ENCODE measurements at regions not wholly inside any gene's neighbourhood (a gene's known extent, or its start where the extent isn't known, plus 50 kb on each side); places are given as distances from the start of the nearest gene placed in this dataset.

GRCh38 chr5:171582849-171583248 is 163.4 kb downstream of the FGF18 start:
- H3K9me3 Mint-ChIP-seq: no peaks in the 10 kb centered on the region
- no peaks in the 10 kb centered on the region; the same call in 1 of the 2 replicates for H3K27me3 Mint-ChIP-seq (ENCODE audit: low read depth)
- H3K4me3 Mint-ChIP-seq: no peak overlapping the region
- TF ChIP-seq IRF2 (CRISPR knock-in tag; IDR thresholded peaks at IDR 0.05; ENCODE audit: borderline replicate concordance, low read depth): no peak
- H3K4me1 Mint-ChIP-seq: peaks cover 4% of the 10 kb centered on the region
- ATAC-seq (no peak), DNase-seq (ENCODE audit: low spot score) (no peak)
- ChIA-PET POLR2A (no interaction called here), CTCF (no interaction called here)
- no peak overlapping the region for H3K27ac Mint-ChIP-seq
- no peaks in the 10 kb centered on the region for H3K36me3 Mint-ChIP-seq

GRCh38 chr5:171585981-171586380 is 166.5 kb downstream of the FGF18 start:
- ChIA-PET CTCF (interaction anchor here (1.1 kb wide), 1 partner anchor 21 kb away, joined by 3 read pairs; no protein-coding TSS in a partner anchor), POLR2A (no interaction called here)
- Mint-ChIP-seq H3K27ac (no peak overlapping the region), H3K27me3 (ENCODE audit: low read depth) (no peaks in the 10 kb centered on the region; the same call in 1 of the 2 replicates), H3K4me1 (no peaks in the 10 kb centered on the region), H3K9me3 (no peaks in the 10 kb centered on the region), H3K4me3 (no peak overlapping the region), H3K36me3 (no peaks in the 10 kb centered on the region)
- DNase-seq (ENCODE audit: low spot score) (no peak), ATAC-seq (no peak)
- no peak for TF ChIP-seq IRF2 (CRISPR knock-in tag; IDR thresholded peaks at IDR 0.05; ENCODE audit: borderline replicate concordance, low read depth)
- no peak for TF ChIP-seq ZNF396 (CRISPR knock-in tag; IDR thresholded peaks at IDR 0.05; ENCODE audit: borderline replicate concordance)
- TF ChIP-seq NFYB (CRISPR knock-in tag; conservative IDR thresholded peaks at IDR 0.05; ENCODE audit: low read depth): no peak
- TF ChIP-seq ZNF219 (CRISPR knock-in tag; IDR thresholded peaks at IDR 0.05; ENCODE audit: borderline replicate concordance): no peak
- TF ChIP-seq ARID4B (CRISPR knock-in tag; IDR thresholded peaks at IDR 0.05; ENCODE audit: borderline replicate concordance): no peak
- TF ChIP-seq ATF6 (CRISPR knock-in tag; IDR thresholded peaks at IDR 0.05): no peak
- no peak for TF ChIP-seq SMAD4 (CRISPR knock-in tag; IDR thresholded peaks at IDR 0.05)
- TF ChIP-seq ZBTB43 (CRISPR knock-in tag; IDR thresholded peaks at IDR 0.05): no peak
- TF ChIP-seq ESRRA (CRISPR knock-in tag; IDR thresholded peaks at IDR 0.05; ENCODE audit: borderline replicate concordance): no peak
- TF ChIP-seq ZNF512 (CRISPR knock-in tag; IDR thresholded peaks at IDR 0.05; ENCODE audit: borderline replicate concordance): no peak
- TF ChIP-seq ZNF232 (CRISPR knock-in tag; IDR thresholded peaks at IDR 0.05): no peak
- TF ChIP-seq ZNF263 (CRISPR knock-in tag; IDR thresholded peaks at IDR 0.05; ENCODE audit: low read depth): no peak
- TF ChIP-seq ZNF671 (CRISPR knock-in tag; IDR thresholded peaks at IDR 0.05): no peak
- no peak for TF ChIP-seq KAT7 (CRISPR knock-in tag; IDR thresholded peaks at IDR 0.05; ENCODE audit: borderline replicate concordance)
- TF ChIP-seq USF1 (CRISPR knock-in tag; IDR thresholded peaks at IDR 0.05): no peak
- TF ChIP-seq HMGA2 (CRISPR knock-in tag; IDR thresholded peaks at IDR 0.05): no peak
- no peak for TF ChIP-seq TEAD4 (CRISPR knock-in tag; IDR thresholded peaks at IDR 0.05)
- TF ChIP-seq MYBL2 (CRISPR knock-in tag; IDR thresholded peaks at IDR 0.05): no peak
- no peak for TF ChIP-seq CBFB (CRISPR knock-in tag; IDR thresholded peaks at IDR 0.05; ENCODE audit: low read depth)
- TF ChIP-seq STAT6 (CRISPR knock-in tag; conservative IDR thresholded peaks at IDR 0.05; ENCODE audit: low read depth): no peak

All from WTC11 (cell line).